ENCODE measurements at regions not wholly inside any gene's neighbourhood (a gene's known extent, or its start where the extent isn't known, plus 50 kb on each side); places are given as distances from the start of the nearest gene placed in this dataset.
"Not testable (repeated sequence)": the region's sequence is repeated elsewhere in the genome, so short reads cannot be mapped to it uniquely, and the experiment has no call there.

DNA sequence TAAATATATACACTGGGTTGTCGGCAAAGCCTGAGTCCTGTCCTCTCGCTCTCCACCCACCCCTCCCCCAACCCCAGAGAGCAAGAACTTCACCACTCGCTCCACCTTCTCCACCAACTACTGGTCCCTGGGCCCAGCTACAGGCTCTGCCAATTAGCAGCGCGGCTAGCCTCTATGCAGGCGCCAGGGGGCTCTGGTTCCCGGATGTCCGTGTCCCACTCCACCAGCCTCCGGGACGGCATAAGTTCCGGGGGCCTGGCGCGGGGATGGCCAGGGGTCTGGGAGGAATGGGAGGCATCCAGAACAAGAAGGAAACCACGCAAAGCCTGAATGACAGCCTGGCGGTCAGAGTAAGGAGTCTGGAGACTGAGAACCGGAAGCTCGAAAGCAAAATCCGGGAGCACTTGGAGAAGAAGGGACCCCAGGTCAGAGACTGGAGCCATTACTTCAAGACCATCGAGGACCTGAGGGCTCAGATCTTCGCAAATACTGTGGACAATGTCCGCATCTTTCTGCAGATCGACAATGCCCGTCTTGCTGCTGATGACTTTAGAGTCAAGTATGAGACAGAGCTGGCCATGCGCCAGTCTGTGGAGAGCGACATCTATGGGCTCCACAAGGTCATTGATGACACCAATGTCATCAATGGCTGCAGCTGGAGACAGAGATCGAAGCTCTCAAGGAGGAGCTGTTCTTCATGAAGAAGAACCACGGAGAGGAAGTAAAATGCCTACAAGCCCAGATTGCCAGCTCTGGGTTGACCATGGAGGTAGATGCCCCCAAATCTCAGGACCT lies 224.3 kb upstream of the ID4 start:
- not testable (repeated sequence) for DNase-seq (ENCODE audit: low spot score)

DNA sequence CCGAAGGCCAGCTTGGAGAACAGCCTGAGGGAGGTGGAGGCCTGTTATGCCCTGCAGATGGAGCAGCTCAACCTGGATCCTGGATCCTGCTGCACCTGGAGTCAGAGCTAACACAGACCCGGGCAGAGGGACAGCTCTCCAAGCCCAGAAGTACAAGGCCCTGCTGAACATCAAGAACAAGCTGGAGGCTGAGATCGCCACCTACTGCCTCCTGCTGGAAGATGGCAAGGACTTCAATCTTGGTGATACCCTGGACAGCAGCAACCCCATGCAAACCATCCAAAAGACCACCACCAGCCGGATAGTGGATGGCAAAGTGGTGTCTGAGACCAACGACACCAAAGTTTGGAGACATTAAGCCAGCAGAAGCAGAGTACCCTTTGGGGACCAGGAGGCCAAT lies 223.5 kb upstream of the ID4 start:
- no peak for DNase-seq (ENCODE audit: low spot score)

DNA sequence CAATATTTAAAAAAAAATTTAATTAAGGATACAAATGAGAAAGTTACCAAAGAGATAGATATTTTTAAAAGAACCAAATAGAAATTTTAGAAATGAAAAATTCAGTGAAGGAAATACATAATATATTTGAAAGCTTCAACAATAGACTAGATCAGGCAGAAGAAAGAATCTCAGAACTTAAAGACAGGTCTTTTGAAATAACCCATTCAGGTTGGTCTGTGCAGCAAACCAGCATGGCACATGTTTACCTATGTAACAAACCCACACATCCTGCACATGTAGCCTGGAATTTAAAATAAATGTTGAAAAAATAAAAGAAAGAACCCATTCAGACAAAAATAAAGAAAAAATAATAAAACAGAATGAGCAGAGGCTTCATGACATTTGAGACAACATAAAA lies 221.1 kb upstream of the ID4 start:
- DNase-seq (ENCODE audit: low spot score), result no peak

DNA sequence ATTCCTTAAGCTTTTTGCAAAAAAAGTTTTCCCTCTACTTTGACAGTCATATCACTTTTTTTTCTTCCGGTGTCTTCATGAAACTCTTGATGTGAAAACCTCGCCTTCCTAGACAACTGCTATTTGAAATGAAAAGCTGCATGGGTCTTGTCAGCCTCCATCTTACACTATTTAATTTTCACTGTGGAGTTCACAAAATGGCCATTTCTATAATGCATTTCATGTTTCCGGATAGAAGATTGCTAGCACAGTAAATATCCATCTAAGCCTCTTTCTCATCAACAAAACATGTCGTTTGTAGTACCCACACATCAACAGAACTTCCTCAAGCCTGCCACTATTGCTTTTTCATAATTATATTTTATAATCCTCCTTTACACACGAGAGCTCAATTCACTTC lies 204.9 kb upstream of the ID4 start:
- DNase-seq (ENCODE audit: low spot score), result no peak

DNA sequence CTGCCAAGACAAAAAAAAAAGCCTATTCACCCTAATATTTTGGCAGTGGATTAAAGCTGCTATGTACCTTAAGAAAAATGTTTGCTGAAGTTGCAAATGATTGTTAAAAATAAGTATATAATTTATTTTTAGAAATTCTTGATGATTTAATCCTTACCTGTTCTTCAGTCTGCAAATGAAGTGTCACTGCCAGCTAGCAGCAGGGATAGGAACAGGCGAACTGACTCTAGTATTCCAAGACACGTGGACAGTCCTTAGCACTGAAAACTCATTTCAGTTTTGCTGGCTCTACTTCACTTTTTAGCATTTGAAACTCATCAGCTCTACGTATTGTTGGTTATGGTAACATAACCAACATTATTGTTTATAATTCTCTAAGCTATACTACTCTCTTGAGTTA lies 204.4 kb upstream of the ID4 start:
- DNase-seq (ENCODE audit: low spot score), result peak; percentile 30

DNA sequence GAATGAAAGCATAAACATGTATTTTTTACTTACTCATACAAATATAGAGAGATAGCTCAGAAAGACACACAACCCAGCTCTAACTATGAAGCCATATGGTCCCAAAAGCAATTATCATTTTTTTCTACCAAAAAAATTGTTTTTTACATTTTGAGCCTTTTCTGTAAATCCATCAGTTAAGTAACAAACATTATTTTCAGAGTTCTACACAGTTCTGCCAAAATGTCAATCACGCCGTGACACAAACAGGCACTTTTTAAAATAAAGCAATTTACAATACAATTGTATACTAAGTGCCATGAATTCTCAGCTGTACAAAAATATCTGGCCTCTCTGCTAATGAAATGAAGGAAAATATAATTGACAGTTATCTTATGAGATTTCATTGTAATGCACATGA lies 201.4 kb upstream of the ID4 start:
- no peak for DNase-seq (ENCODE audit: low spot score)

DNA sequence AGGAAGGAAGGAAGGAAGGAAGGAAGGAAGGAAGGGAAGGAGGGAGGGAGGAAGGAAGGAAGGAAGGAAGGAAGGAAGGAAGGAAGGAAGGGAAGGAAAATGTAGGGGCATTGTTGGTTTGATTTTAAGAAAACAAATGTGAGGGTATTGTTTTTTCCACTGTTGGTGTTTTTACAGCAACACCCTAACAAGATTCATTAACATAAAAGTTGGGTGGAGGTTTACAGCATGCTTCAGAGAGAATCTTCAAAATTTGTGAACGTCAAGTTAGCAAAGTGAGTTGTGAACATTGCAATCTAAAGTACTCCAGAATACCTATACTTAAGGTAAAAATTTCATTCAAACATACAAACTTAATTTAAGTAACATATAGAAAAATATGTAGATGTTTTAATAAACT lies 200.2 kb upstream of the ID4 start:
- no peak for DNase-seq (ENCODE audit: low spot score)

DNA sequence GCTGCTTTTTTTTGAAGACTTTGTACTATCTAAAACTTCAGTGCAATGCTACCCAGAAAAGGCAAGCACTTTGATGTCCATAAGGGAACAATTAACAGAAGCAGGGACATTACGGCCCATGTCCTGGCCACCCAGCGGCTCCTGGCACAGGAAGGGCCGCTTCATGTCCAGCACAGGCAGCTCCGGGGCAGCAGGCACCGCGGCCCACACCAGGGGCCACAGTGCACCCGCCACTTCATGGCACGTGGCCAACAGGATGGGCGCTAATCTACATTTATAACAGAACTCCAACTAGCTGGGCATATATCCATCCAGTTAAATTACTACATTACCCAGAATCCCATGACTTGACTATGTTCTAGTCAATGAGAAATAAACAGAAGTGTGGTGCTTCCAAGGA lies 198.2 kb upstream of the ID4 start:
- DNase-seq (ENCODE audit: low spot score), result no peak

DNA sequence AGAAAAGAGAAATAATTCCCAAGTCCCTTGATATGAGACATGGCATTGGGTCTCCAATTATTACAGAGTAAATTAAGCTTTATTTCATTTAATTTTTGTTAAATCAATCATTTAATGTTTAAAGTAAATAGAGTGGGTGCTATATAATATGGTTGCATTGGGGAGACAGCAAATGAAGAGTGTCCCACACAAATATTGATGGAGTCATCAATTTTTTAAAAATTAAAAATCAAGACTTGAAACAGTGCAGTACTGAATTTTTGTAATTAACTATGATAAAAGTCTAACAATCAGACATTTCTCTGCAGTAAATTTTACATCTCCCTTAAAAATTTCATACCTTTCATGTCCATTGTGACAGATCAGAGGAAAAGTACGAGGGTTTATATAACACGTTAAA lies 193.9 kb upstream of the ID4 start:
- DNase-seq (ENCODE audit: low spot score), result no peak

DNA sequence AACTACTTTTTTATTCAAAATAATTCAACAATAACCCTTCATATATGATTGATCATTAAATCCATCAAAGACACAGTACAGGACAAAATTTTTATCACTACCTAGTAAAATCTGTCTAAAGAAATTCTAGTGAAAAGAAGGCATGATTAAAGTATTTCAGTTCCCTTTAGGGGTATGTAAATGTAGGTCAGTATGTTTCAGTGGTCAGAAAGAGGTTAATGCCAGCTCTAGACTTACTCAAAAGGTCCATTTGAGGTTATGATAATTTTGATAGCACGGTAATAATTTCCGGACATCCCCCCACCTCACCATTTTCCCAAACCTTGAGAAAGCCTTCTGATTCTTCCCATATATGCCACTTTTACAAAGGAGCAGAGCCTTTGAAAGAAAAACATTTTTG lies 193.5 kb upstream of the ID4 start:
- DNase-seq (ENCODE audit: low spot score), result no peak

DNA sequence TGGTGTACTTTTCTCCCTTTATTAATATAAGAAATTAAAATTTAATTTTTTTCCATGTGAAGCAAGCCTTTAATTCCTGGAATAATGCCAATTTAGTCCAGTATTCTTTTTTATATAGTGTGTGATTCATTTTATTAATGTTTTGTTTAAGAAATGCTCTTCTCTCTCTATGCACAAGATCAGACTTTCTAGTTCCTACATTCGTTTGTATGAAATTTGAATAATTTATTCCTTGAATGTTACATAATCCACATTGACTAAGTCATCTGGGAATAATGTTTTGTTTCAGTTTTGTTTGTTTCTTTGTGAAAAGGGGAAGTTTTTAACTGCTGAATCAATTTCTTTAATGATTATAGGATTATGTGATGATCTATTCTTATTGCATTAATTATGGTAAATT lies 181.4 kb upstream of the ID4 start:
- no peak for DNase-seq (ENCODE audit: low spot score)

DNA sequence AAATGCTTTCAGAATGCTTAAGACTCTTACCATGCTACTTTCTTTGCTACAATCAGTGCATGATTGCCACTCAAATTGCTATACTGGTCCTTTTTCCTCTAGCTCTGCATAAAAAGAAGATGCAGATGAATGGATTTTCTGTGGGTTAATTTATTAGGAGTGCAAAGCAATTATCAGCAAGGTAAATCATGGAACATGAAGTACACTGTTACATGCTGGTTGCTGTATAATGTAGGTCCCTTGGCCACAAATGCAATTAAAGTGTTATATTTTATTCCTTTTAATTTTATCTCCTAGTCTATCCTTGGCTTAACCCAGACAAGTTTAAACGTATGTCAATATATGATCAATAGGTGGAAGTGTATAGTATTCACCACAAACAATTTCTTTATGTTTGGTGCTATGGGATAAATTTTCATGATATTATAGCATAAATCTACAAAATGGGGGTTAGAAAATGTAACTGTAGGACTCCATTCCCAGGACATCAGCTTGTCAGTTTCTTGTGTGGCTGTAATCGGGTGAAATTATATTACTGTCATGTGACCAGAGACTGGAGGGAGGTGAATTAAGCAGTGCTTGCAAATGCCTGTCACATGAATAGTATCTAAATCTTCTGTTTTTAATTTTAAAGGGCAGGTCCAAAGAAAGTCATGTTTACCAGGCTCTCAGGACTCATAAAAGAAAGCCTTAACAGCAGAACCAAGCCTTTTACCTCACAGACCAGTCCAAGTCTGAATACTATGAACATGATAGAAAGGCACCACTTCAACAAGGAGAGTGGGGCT lies 176.9 kb upstream of the ID4 start:
- DNase-seq (ENCODE audit: low spot score), result no peak

DNA sequence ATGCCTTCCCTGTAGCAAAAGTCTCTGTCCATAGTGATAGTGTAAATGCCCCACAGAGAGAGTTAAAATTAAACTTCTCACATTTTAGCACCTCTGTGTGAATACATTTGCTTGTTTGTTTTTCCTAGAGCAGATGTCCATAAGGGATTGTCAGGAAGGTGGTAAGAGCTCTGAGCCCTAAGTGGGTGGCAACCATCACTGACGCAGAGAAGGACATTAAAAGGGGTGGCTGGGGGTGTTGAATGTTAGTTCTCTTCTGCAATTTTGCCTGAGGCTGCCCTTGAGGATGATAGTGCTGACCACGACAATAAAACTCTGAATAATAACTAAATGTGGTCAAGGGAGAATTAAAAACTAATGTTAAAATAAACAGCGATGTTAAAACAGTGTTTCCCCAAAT lies 174.3 kb upstream of the ID4 start:
- DNase-seq (ENCODE audit: low spot score), result no peak

DNA sequence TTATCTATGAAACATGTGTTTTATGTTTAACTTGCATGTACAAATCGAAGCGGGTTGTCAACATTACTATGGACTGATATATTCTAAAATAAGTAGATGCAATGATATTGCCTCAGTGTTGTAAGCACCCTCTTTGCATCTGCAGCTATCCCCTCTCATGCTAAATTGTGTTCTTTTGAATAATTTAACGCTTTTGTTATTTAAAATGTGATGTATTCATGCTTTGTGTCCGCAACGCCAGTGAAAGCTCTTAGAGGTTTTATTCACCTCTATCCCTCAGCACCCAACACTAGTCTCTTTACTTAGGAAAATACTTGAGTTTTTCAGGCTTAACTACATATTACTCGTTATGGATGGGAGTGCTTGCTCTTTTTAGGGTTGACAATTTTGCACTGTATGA lies 173.7 kb upstream of the ID4 start:
- no peak for DNase-seq (ENCODE audit: low spot score)

DNA sequence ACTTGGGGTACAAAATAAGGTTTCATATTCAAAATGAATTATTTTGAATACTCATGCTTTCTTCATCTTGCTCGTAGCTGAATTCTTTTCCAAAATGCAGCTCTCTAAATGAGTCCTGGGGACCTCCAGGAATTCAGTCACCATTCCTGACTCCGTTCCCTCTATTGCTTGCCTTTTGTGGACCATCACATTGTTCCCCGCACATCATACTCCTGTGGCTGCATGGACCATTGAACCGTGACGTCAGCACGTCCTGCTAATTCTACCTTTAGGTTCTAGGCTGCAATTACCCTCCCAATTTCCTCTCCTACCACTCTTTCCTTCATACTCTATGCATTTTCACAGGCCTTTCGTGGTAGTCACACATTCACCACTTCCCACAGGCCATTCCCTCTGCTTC lies 173.1 kb upstream of the ID4 start:
- no peak for DNase-seq (ENCODE audit: low spot score)

DNA sequence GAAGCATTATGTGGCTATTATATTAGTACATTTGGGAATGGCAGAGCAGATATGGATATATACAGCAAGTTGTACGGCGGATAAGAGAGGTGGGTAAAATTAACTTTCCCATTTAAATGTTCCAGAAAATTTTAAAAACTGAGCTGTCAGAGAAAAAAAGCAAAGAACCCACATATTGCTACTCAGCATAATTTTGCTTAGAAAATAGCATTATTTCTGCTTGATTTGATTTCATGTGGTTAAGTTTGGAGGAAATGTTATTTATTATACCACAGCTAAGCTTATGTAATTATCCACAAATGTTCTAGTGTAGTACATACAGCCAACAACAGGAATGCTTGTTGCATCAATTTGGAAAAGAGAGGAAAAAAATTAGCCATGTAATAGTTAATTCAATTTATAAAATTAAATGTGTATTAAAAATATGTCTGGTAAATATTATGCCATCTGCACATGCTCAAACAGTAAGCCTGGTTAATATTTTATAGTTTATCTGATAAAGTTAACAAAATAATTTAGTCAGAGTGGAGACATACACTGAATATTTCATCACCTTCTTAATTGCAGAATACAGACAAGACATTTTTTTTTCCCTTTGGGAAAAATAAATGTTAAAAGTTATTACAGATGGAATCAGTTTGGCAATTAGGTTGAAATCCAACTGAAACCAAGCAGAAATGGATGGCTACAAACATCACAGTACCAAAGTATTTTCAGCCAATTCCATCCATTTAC lies 172.1 kb upstream of the ID4 start:
- DNase-seq (ENCODE audit: low spot score), result no peak

DNA sequence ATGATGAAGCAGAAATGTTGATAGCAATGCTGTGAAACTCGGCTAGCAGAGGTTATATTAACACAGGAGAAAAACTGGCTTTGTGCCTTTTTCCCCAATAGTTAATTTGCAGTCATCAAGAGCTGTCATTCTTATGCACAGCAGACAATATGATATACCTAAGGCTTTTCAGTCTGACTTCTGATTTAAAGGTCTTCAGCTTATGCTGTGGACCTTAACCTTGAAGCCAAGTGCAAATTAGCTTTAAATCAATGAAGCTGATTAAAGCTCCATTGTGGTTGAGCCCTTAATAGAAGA lies 171.6 kb upstream of the ID4 start:
- DNase-seq (ENCODE audit: low spot score), result no peak

DNA sequence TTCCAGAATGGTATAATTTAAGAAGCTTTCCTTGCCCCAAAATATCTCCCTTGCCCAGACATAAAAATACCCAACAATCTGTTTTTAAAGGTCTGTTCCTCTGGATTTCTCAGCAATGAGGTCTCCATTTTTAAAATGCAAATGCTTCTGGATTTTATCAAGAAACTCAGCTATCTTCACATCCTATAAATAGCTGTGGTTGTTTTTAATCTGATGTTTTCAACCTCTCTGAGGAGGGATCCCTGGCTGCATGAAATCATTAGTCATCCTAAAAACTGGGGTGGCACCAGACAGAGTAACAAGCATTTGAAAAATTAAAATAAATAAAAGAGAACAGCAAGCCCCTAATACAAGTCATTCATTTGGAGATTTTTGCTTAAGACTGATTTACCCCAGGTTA lies 168.5 kb upstream of the ID4 start:
- DNase-seq (ENCODE audit: low spot score), result no peak

DNA sequence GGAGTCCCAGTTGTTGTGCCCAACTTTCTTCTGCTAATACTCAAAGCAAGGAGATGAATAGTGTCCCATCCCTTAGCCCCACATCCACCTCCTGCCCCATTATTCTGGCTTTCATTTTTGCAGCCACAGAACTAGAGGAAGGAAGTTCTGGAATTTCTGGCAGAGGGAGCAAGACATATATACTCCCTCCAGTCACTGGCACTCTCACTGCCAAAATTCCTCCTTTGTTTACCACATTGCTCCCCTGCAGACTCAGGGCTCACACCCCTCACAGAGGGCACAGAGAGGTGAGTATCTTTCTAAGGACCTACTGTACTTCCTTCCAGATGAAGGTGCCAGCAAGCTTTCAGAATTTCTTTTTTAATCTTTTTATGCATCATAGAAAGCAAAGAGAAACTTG lies 168.0 kb upstream of the ID4 start:
- DNase-seq (ENCODE audit: low spot score), result no peak

DNA sequence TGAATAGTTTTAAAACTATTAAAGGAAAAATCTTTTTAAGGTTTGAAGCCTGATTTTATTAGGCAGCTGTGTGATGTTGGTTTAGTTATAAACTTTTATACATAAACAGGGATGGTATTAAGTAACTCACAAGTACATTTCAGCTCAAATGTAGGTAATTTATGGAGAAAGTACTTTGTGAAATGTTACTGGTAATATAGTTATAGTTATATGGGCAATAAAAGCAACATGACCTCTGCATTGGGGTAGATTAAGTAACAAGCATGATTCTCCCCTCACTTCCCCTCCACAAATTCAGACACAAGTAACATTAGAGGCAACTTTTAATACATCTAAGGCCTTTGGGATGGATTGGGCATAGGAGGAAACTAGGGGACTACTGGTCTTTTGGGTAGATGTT lies 154.3 kb upstream of the ID4 start:
- DNase-seq (ENCODE audit: low spot score), result no peak

DNA sequence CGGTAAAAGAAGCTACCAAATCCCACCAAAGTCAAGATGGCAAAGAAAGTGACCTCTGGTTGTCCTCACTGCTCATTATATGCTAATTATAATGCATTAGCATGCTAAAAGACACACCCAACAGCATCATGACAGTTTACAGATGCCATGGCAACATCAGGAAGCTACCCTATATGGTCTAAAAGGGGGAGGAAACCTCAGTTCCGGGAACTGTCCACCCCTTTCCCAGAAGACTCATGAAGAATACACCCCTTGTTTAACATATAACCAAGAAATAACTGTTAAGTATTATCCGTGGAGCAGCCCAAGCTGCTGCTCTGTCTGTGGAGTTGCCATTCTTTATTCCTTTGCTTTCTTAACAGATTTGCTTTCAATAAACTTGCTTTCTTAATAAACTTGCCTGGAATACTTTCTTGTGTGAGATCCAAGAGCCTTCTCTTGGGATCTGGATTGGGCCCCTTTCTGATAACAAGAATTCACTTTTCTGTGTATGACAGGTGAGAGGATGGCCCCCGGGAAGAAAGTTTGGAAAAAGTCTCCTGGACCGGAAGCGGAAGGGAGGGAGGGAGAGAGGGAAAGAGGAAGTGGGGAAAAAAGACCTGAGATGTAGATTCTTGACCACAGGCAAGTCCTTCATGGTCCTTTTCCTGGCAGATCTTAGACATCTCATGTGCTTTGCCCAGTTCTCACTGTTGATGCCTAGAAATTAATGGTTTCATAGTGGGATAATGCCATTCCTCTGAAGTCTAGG lies 146.7 kb upstream of the ID4 start:
- DNase-seq (ENCODE audit: low spot score), result no peak

DNA sequence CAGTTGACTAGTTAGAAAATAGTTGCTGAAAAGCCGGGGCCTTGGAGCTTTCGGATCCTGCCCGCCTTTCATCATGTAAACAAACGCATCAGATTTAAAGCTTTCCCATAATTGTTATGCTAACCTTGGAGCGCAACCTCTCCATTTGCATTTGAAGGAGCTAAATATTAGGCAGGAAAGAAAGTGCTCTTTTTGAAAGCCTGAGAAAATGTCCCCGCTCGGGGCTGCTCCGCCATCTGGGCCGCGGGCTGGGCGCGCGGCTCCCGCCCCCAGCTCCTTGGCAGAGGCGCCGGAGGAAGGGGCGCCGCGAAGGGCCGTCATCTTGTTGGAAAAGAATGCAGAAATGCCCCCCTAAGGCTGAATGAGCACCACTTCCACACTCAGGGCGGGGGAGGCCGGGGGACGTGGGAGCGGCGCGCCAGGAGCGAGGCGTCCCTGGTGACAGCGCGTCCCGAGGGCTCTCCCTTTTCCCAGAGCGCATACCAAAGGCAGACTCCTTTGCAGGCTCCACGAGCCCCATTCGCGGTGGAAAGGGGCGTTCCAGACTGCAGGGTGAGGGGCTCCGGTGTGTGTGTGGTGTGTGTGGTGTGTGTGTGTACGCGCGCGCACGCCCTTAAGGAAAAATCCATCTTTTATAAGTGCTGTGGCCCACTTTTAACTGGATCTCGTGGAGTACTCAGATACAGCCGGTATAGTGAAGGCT lies 145.6 kb upstream of the ID4 start:
- peak; percentile 13 for DNase-seq (ENCODE audit: low spot score)

Measured in cerebellar cortex (tissue), 1 donor.